ENCODE measurements at regions not wholly inside any gene's neighbourhood (a gene's known extent, or its start where the extent isn't known, plus 50 kb on each side); places are given as distances from the start of the nearest gene placed in this dataset.

- DNase-seq (ENCODE audit: low spot score in 2 of 2) (no peak), FAIRE-seq (no peak)
These were observed 1540.6 kb upstream of the GBE1 start for GRCh38 chr3:83302091-83302490.

- DNase-seq (ENCODE audit: low spot score in 2 of 2) (no peak), FAIRE-seq (no peak)
These were observed 1556.2 kb upstream of the GBE1 start for GRCh38 chr3:83317605-83318004.

DNA sequence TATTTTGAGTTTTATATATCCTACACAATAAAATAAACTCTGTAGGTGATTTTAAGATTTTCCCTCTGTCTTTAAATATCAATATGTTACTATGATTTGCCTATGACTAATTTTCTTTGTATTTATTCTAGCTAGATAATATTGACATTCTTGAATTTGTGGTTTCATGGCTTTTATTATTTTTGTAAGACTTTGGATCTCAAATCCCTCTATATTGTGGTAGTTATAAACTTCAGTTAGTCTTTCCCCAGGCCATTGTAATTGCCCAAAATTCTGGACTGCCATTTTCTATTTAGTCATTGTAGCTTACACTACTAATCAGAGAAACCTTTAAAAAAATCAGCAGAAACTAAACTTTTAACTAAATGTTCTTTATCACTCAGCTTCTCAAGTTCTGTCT lies 1559.3 kb upstream of the GBE1 start:
- FAIRE-seq = no peak

DNA sequence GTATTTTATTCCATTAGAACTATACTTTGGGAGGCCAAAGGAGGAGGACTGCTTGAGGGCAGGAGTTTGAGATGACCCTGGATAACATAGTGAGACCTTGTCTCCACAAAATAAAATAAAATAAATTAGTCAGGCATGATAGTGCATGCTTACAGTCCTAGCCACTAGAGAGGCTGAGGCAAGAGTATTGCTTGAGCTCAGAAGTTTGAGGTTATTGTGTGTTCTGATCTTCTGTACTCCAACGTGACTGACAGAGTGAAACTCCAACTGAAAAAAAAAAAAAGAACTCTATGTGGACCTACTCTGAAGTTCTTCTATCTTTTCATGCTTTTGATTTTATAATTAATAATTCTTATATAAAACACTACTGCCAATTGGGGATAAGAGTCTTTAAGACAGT lies 1560.0 kb upstream of the GBE1 start:
- DNase-seq (ENCODE audit: low spot score in 2 of 2) (no peak), FAIRE-seq (no peak)

More for the DNA sequence above, 1559.3 kb upstream of the GBE1 start:
- DNase-seq (ENCODE audit: low spot score in 2 of 2) = no peak

- FAIRE-seq = no peak
- DNase-seq (ENCODE audit: low spot score in 2 of 2) = no peak
These were observed 1560.4 kb upstream of the GBE1 start for GRCh38 chr3:83321891-83322290.

DNA sequence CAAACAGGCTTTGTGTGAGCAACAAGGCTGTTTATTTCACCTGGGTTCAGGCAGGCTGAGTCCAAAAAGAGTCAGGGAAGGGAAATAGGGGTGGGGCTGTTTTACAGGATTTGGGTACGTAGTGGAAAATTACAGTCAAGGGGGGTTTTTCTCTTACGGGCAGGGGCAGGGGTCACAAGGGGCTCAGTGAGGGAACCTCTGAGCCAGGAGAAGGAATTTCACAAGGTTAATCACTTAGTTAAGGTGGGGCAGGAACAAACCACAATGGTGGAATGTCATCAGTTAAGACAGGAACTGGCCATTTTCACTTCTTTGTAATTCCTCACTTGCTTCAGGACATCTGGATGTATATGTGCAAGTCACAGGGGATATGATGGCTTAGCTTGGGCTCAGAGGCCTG lies 1592.8 kb upstream of the GBE1 start:
- FAIRE-seq (no peak), DNase-seq (ENCODE audit: low spot score in 2 of 2) (no peak)

GRCh38 chr3:83393276-83393675 lies 1565.5 kb upstream of the CADM2 start:
- FAIRE-seq = no peak
- no peak for DNase-seq (ENCODE audit: low spot score in 2 of 2)

- DNase-seq (ENCODE audit: low spot score in 2 of 2) (no peak), FAIRE-seq (no peak)
These were observed 1554.9 kb upstream of the CADM2 start for GRCh38 chr3:83403927-83404326.

- no peak for FAIRE-seq
- DNase-seq (ENCODE audit: low spot score in 2 of 2) = no peak
These were observed 1532.5 kb upstream of the CADM2 start for GRCh38 chr3:83426300-83426699.

GRCh38 chr3:83434880-83435587 lies 1523.8 kb upstream of the CADM2 start:
- FAIRE-seq (no peak), DNase-seq (ENCODE audit: low spot score in 2 of 2) (no peak)

DNA sequence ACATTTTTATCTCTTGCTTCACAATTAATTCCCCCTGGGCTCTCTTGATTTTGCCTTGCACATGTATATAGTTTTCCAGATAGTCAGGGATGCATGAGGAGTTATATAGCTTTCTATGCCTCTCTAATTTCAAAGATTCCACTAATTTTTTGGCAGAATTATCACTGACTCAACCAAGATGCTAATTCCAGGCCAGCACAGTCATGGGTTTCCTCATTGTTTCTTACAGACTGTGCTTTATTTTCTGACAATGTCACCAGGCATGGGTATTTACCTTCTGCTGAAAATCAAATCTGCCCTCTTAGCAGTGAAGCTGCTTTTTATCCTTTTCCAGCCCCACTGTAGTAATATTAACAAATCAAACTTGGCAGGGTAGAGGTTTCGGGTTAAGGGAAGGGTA lies 1520.6 kb upstream of the CADM2 start:
- no peak for FAIRE-seq
- no peak for DNase-seq (ENCODE audit: low spot score in 2 of 2)

DNA sequence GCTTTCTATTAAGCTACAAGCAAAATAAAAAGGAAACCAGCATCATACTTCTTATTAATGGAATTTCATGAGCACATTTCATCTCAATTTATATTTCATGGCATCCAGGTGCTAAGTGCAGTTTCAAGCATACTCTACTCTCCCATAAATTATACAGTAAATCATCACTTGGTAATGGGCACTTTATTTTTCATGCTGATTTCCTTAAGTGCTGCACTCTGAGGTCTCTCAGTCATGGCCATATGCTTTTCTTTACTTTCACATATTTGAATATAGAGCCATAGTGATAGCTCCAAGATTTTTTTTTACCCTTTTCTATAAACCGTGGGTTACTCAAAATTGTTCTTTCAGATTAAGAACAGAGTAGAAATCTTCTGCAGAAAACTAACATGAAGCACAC lies 1505.7 kb upstream of the CADM2 start:
- DNase-seq (ENCODE audit: low spot score in 2 of 2) (no peak), FAIRE-seq (no peak)

GRCh38 chr3:83454353-83454752 lies 1504.4 kb upstream of the CADM2 start:
- FAIRE-seq (no peak), DNase-seq (ENCODE audit: low spot score in 2 of 2) (no peak)

GRCh38 chr3:83457551-83457950 lies 1501.2 kb upstream of the CADM2 start:
- DNase-seq (ENCODE audit: low spot score in 2 of 2) = peak in 1 of 2 donors; percentile 3

DNA sequence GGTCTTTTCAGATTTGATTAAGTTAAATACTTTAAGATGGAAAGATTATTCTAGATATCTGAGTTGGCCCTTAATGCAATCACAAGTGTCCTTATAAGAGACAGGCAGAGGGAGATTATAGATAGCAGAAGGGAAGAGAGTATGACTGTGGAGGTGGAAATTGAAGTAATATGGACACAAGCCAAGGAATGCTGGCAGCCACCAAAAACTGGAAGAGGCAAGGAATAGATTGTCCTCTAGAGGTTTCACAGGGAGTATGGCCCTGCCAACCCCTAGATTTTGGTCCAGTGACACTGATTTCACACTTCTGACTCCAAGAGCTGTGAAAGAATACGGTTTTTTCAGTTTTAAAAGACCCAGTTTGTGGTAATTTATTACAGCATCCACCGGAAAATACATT lies 1498.7 kb upstream of the CADM2 start:
- no peak for DNase-seq (ENCODE audit: low spot score in 2 of 2)
- FAIRE-seq = no peak

More at GRCh38 chr3:83457551-83457950, 1501.2 kb upstream of the CADM2 start:
- FAIRE-seq = no peak

DNA sequence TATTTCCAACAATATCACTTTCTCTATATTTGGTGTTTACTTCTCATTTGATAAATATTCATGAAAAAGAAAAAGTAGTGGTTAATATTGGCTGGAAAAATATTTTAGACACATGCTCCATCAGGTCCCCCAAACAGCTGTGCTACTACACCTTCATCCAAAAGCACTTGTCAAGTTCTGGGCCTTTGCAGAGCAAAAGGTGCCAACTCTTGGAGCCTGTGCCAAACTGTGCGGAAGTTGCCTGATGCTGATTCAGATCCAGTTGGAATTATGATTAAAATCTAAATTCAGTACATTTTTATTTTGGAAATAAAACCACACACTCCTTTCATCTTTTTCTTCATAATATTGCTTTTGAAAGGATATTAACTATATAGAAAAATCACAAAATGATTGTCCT lies 1497.4 kb upstream of the CADM2 start:
- FAIRE-seq = no peak
- DNase-seq (ENCODE audit: low spot score in 2 of 2) = no peak

GRCh38 chr3:83477563-83477962 lies 1481.2 kb upstream of the CADM2 start:
- no peak for FAIRE-seq
- no peak for DNase-seq (ENCODE audit: low spot score in 2 of 2)

GRCh38 chr3:83482402-83483070 lies 1476.3 kb upstream of the CADM2 start:
- no peak for DNase-seq (ENCODE audit: low spot score in 2 of 2)
- FAIRE-seq = no peak

DNA sequence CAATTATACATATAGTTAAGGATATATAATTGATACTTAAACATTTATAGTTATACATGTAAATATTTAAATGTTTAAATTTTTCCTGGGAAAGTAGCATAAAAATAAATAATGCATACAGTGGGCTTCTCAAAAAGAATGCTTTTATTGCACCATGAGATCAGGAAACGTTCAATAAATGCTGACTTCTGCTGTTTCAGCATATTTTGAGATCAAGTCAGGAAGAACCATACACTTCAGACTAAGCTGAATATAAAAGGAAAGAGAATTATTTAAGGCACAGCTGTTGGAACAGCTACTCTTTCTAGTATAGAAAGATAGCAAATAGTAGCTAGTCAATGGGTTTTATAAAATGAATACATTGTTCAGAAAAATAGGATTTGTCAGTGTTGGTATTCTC lies 1462.3 kb upstream of the CADM2 start:
- FAIRE-seq = no peak
- DNase-seq (ENCODE audit: low spot score in 2 of 2) = no peak

DNA sequence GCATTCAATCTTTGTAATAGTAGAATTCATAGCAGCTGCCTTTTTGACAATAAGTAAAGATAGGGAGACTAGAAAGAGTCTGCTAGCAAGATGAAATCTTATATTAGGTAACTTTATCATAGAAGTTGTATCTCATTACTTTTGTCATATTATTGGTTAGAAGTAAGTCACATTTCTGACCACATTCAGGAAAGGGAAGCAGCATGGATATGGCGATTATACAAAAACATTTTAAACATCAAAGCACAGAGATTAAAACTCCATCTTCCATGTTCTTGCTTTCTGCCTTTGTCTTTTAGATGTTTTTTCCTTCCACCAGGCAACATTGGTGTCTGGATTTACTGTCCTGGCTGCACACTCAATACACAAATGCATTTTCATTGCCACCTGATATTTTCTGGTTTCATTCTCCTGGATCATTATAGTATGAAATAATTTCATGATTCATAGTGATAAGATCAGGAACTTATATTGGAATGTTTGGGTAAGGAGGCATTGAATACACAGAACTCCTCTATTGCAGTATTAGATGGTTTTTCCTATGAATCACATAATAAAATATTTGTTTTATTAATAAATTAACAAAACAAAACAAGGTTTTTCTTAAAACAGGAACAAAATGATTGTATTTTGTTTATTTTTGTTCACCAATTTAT lies 1460.3 kb upstream of the CADM2 start:
- FAIRE-seq (no peak), DNase-seq (ENCODE audit: low spot score in 2 of 2) (no peak)

DNA sequence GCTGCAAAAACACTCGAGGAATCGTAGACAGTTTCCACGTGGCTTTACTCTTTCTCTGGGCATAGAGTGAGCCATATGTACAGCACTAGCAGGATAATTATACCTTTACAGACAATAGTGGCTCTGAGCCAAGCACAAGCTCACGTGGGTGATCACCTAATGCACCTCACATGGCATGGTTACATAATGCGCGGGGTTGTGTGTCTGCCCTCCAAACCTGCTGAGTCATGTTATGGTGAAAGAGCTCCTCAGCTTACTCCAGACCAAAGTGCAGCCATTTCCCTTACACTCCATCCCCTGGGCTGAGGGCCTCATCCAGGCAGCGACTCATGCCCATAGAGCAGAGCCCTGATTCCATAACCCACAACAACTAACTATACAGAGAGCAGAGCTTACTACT lies 1458.4 kb upstream of the CADM2 start:
- no peak for FAIRE-seq
- DNase-seq (ENCODE audit: low spot score in 2 of 2) = no peak

DNA sequence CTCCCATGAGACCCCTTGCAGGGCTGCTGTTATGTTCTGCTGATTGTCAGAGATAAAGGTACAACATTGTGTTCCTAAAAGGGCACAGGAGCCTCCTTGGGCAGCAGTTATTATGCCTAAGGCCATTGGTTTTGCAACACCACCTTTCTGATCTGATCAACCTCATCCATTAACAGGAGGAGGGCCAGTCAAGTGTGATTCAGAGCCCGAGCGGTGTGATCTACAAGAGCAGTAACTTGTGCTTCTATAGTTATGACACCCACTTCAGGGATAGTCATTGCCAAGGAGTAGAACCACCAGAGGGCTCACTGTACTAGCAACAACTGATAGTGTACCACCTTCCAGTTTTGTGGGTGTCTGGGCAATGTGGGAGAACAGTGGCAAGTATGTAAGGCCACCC lies 1457.9 kb upstream of the CADM2 start:
- FAIRE-seq (no peak), DNase-seq (ENCODE audit: low spot score in 2 of 2) (no peak)
